Endodermal cell (in vitro differentiated cells): ENCODE measurements at regions not wholly inside any gene's neighbourhood (a gene's known extent, or its start where the extent isn't known, plus 50 kb on each side); places are given as distances from the start of the nearest gene placed in this dataset.

Experiments
- DNase-seq: peaks from one replicate; pipeline ENCODE4 v3.0.0-alpha.2; 2017
- H3K27ac ChIP-seq: 2 replicates; pipeline ENCODE4 v1.5.1; 2013; ENCODE audit warnings: mild to moderate bottlenecking, low read depth, low read length, moderate library complexity
- H3K27me3 ChIP-seq: 2 replicates; pipeline ENCODE4 v1.6.1; 2013; ENCODE audit warnings: mild to moderate bottlenecking, low read length, moderate library complexity; ENCODE audit not compliant: insufficient read depth, control insufficient read depth, poor library complexity, severe bottlenecking
- H3K36me3 ChIP-seq: 2 replicates; pipeline ENCODE4 v1.7.0; 2013; ENCODE audit warnings: mild to moderate bottlenecking, low read length, moderate library complexity; ENCODE audit not compliant: control insufficient read depth, insufficient read depth
- H3K4me1 ChIP-seq: one replicate; pipeline ENCODE4 v1.7.0; 2013; ENCODE audit warnings: low read length; ENCODE audit not compliant: control insufficient read depth, insufficient read depth
- H3K4me3 ChIP-seq: 2 replicates; pipeline ENCODE4 v1.5.1; 2013; ENCODE audit warnings: mild to moderate bottlenecking, low read length, moderate library complexity
- H3K9ac ChIP-seq: 2 replicates; pipeline ENCODE4 v1.6.1; 2013; ENCODE audit warnings: mild to moderate bottlenecking, low read length, moderate library complexity; ENCODE audit not compliant: poor library complexity, severe bottlenecking; ENCODE audit errors: extremely low read depth
- H3K9me3 ChIP-seq: 2 replicates; pipeline ENCODE4 v1.6.1; 2013; ENCODE audit warnings: mild to moderate bottlenecking, low read length, moderate library complexity; ENCODE audit not compliant: control insufficient read depth
- H3K27ac Mint-ChIP-seq: 2 replicates; pipeline ENCODE4 v1.8.0; 2020; ENCODE audit warnings: mixed read lengths
- H3K27me3 Mint-ChIP-seq: 2 replicates; pipeline ENCODE4 v1.8.0; 2021; ENCODE audit warnings: mild to moderate bottlenecking, mixed read lengths; ENCODE audit not compliant: insufficient read depth
- H3K36me3 Mint-ChIP-seq: 2 replicates; pipeline ENCODE4 v1.8.0; 2020; ENCODE audit warnings: low read depth, mixed read lengths
- H3K4me1 Mint-ChIP-seq: 2 replicates; pipeline ENCODE4 v1.8.0; 2020; ENCODE audit warnings: mixed read lengths
- H3K4me3 Mint-ChIP-seq: 2 replicates; pipeline ENCODE4 v1.8.0; 2020; ENCODE audit warnings: mild to moderate bottlenecking, moderate library complexity, mixed read lengths
- H3K9me3 Mint-ChIP-seq: 2 replicates; pipeline ENCODE4 v1.8.0; 2020; ENCODE audit warnings: mild to moderate bottlenecking, mixed read lengths
- WGBS, 2 experiments: methylation state at CpG; one replicate each; pipeline versions ENCODE4 v1.1.5 to v1.1.7; 2013; ENCODE audit warnings: missing lambda C conversion rate in 2 of 2, mixed read lengths in 1 of 2; ENCODE audit not compliant: insufficient coverage in 1 of 2, insufficient read length in 1 of 2; 5-methylcytosine and 5-hydroxymethylcytosine counted together
- TF ChIP-seq, protein P1 (sequence below): fragments of 200-600 bp; sonication (generic); conservative IDR thresholded peaks from 2 replicates; pipeline ENCODE4 v1.5.0; 2021; ENCODE audit warnings: antibody characterized with exemption, mild to moderate bottlenecking

- Mint-ChIP-seq H3K27ac (no peak overlapping the region), H3K27me3 (no peaks in the 10 kb centered on the region), H3K9me3 (no peaks in the 10 kb centered on the region), H3K36me3 (no peaks in the 10 kb centered on the region), H3K4me3 (no peak overlapping the region), H3K4me1 (no peaks in the 10 kb centered on the region)
- H3K4me1 ChIP-seq = no peaks in the 10 kb centered on the region
- no peaks in the 10 kb centered on the region for H3K27me3 ChIP-seq
- TF ChIP-seq, protein P1, sequence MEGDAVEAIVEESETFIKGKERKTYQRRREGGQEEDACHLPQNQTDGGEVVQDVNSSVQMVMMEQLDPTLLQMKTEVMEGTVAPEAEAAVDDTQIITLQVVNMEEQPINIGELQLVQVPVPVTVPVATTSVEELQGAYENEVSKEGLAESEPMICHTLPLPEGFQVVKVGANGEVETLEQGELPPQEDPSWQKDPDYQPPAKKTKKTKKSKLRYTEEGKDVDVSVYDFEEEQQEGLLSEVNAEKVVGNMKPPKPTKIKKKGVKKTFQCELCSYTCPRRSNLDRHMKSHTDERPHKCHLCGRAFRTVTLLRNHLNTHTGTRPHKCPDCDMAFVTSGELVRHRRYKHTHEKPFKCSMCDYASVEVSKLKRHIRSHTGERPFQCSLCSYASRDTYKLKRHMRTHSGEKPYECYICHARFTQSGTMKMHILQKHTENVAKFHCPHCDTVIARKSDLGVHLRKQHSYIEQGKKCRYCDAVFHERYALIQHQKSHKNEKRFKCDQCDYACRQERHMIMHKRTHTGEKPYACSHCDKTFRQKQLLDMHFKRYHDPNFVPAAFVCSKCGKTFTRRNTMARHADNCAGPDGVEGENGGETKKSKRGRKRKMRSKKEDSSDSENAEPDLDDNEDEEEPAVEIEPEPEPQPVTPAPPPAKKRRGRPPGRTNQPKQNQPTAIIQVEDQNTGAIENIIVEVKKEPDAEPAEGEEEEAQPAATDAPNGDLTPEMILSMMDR = no peak
- H3K36me3 ChIP-seq = no peaks in the 10 kb centered on the region
- H3K9ac ChIP-seq = no peak overlapping the region
- no peak overlapping the region for H3K27ac ChIP-seq
- H3K4me3 ChIP-seq = no peak overlapping the region
- DNase-seq = no peak
- WGBS, 2 experiments = 88 to 100% methylated on average over 1 to 7 of the region's 7 CpGs
- H3K9me3 ChIP-seq = no peaks in the 10 kb centered on the region
Observed at GRCh38 chr3:34189133-34189532, 390.7 kb downstream of the PDCD6IP start.

- TF ChIP-seq, protein P1 = no peak
- Mint-ChIP-seq H3K27me3 (no peaks in the 10 kb centered on the region), H3K4me3 (no peak overlapping the region), H3K4me1 (no peaks in the 10 kb centered on the region), H3K36me3 (no peaks in the 10 kb centered on the region), H3K27ac (no peak overlapping the region), H3K9me3 (no peaks in the 10 kb centered on the region)
- no peak overlapping the region for H3K4me3 ChIP-seq
- H3K27me3 ChIP-seq = no peaks in the 10 kb centered on the region
- no peak overlapping the region for H3K27ac ChIP-seq
- no peak overlapping the region for H3K9ac ChIP-seq
- H3K9me3 ChIP-seq = no peaks in the 10 kb centered on the region
- WGBS, 2 experiments = 98% methylated on average over 2 of the region's 2 CpGs; no CpG with 5 or more reads in 1 of the 2 experiments
- H3K4me1 ChIP-seq = no peaks in the 10 kb centered on the region
- no peak for DNase-seq
- no peaks in the 10 kb centered on the region for H3K36me3 ChIP-seq
Observed at GRCh38 chr3:34196914-34197313, 398.5 kb downstream of the PDCD6IP start.

GRCh38 chr3:34198309-34198708 lies 399.9 kb downstream of the PDCD6IP start:
- no peak for DNase-seq
- WGBS, 2 experiments = 82 to 84% methylated on average over 1 of the region's 1 CpG
- Histone ChIP-seq H3K4me1 (no peaks in the 10 kb centered on the region), H3K9ac (no peak overlapping the region), H3K9me3 (no peaks in the 10 kb centered on the region), H3K36me3 (no peaks in the 10 kb centered on the region), H3K27ac (no peak overlapping the region), H3K4me3 (no peak overlapping the region), H3K27me3 (no peaks in the 10 kb centered on the region)
- H3K4me1 Mint-ChIP-seq = no peaks in the 10 kb centered on the region
- TF ChIP-seq, protein P1 = no peak
- H3K9me3 Mint-ChIP-seq = no peaks in the 10 kb centered on the region
- no peaks in the 10 kb centered on the region for H3K27me3 Mint-ChIP-seq
- no peaks in the 10 kb centered on the region for H3K36me3 Mint-ChIP-seq
- no peak overlapping the region for H3K4me3 Mint-ChIP-seq
- no peak overlapping the region for H3K27ac Mint-ChIP-seq
